ENCODE measurements at regions not wholly inside any gene's neighbourhood (a gene's known extent, or its start where the extent isn't known, plus 50 kb on each side); places are given as distances from the start of the nearest gene placed in this dataset.

DNA sequence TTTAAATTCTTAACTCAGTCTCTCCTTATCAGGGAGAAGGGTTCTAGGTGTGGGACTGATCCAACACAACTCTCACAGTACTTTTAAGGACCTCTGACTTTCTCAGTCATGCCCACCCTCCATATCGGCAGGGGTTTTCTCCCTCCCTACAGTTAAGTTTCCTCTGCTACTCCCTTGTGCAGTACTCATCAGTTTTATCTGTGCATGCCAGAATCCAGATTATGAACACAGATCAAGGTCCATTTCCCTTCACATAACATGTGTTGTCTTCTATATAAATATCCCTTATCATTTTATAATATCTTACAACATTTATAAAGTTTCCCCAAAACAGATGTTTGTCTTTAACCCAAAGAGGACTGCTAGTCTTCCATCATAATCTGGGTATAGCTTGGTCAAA lies 986.5 kb upstream of the ARRDC3 start:
- in situ Hi-C loops (cut with HindIII; ENCODE audit: low pct_unique_long_range_greater_than_20kb, low sequenced_read_pairs) (no loop called here), intact Hi-C loops (cut with micrococcal nuclease; ENCODE audit: unreplicated experiment) (no loop called here)
- DNase-seq (ENCODE audit: low read depth, low spot score) (no peak), ATAC-seq (no peak)
- no TSS peak for BruUV-seq (replicated peaks)
- H3K4me3 ChIP-seq (ENCODE audit: low read depth in 2 of 2, low read length in 2 of 2), result no peak overlapping the region
- H3K27me3 ChIP-seq (ENCODE audit: control insufficient read depth, insufficient read depth, low read length), result no peaks in the 10 kb centered on the region
- no peaks in the 10 kb centered on the region for H3K36me3 ChIP-seq (ENCODE audit: control insufficient read depth, insufficient read depth, low read length)
- POLR2A ChIA-PET, result no interaction called here
- peak overlapping the region; percentile 39; the same call in 1 of the 2 replicates for H3K27ac ChIP-seq (ENCODE audit: low read length)
- no peaks in the 10 kb centered on the region for H3K4me1 ChIP-seq (ENCODE audit: control insufficient read depth, insufficient read depth, low read length)
- CTCF ChIA-PET, result no interaction called here
- H3K9me3 ChIP-seq (ENCODE audit: control insufficient read depth, insufficient read depth, low read depth, low read length), result peaks cover 13% of the 10 kb centered on the region; the same call in 1 of the 2 replicates
- TF ChIP-seq, protein P1, sequence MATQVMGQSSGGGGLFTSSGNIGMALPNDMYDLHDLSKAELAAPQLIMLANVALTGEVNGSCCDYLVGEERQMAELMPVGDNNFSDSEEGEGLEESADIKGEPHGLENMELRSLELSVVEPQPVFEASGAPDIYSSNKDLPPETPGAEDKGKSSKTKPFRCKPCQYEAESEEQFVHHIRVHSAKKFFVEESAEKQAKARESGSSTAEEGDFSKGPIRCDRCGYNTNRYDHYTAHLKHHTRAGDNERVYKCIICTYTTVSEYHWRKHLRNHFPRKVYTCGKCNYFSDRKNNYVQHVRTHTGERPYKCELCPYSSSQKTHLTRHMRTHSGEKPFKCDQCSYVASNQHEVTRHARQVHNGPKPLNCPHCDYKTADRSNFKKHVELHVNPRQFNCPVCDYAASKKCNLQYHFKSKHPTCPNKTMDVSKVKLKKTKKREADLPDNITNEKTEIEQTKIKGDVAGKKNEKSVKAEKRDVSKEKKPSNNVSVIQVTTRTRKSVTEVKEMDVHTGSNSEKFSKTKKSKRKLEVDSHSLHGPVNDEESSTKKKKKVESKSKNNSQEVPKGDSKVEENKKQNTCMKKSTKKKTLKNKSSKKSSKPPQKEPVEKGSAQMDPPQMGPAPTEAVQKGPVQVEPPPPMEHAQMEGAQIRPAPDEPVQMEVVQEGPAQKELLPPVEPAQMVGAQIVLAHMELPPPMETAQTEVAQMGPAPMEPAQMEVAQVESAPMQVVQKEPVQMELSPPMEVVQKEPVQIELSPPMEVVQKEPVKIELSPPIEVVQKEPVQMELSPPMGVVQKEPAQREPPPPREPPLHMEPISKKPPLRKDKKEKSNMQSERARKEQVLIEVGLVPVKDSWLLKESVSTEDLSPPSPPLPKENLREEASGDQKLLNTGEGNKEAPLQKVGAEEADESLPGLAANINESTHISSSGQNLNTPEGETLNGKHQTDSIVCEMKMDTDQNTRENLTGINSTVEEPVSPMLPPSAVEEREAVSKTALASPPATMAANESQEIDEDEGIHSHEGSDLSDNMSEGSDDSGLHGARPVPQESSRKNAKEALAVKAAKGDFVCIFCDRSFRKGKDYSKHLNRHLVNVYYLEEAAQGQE (IDR thresholded peaks at IDR 0.05; ENCODE audit: insufficient read depth in 1 of 2, low read depth in 2 of 2, low read length in 1 of 2), result no peak
- TF ChIP-seq, protein P2, sequence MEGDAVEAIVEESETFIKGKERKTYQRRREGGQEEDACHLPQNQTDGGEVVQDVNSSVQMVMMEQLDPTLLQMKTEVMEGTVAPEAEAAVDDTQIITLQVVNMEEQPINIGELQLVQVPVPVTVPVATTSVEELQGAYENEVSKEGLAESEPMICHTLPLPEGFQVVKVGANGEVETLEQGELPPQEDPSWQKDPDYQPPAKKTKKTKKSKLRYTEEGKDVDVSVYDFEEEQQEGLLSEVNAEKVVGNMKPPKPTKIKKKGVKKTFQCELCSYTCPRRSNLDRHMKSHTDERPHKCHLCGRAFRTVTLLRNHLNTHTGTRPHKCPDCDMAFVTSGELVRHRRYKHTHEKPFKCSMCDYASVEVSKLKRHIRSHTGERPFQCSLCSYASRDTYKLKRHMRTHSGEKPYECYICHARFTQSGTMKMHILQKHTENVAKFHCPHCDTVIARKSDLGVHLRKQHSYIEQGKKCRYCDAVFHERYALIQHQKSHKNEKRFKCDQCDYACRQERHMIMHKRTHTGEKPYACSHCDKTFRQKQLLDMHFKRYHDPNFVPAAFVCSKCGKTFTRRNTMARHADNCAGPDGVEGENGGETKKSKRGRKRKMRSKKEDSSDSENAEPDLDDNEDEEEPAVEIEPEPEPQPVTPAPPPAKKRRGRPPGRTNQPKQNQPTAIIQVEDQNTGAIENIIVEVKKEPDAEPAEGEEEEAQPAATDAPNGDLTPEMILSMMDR (IDR thresholded peaks at IDR 0.05), result no peak
- TF ChIP-seq SIN3A (IDR thresholded peaks at IDR 0.05; ENCODE audit: borderline replicate concordance, insufficient read depth, low read depth, low read length), result no peak
- no peak for TF ChIP-seq POLR2AphosphoS5 (IDR thresholded peaks at IDR 0.05; ENCODE audit: low read depth, low read length)
- no peak for TF ChIP-seq TCF7L2 (IDR thresholded peaks at IDR 0.05; ENCODE audit: low read depth, low read length)

DNA sequence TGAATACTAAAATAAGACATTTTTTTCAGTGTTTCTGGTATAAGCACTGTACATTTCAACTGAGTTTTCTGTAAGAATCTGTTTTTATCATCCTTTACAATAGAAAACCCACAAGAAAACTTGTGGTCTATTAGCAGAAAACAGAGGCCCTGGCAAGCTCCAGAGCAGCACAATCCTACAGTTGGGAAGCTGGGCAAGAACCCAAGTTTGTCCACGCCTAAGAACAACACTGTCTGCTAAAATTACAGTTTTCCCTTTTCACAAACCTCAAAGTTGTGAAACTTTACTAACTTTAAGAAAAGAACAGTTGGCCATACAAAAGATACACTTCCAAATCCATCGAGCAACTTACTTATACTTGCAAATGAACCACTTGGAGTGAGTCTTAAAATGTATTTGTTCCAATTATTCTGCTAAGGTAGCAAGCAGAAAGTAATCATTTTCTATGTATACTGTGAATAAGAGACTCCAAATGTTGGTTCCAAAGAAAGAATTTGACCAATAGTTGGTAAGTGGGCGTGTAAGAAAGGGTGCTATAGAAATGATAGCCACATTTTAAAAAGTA lies 982.0 kb upstream of the ARRDC3 start:
- intact Hi-C loops (cut with micrococcal nuclease; ENCODE audit: unreplicated experiment), result no loop called here
- Histone ChIP-seq H3K27ac (ENCODE audit: low read length) (no peak overlapping the region), H3K4me3 (ENCODE audit: low read depth in 2 of 2, low read length in 2 of 2) (no peak overlapping the region), H3K4me1 (ENCODE audit: control insufficient read depth, insufficient read depth, low read length) (no peaks in the 10 kb centered on the region), H3K9me3 (ENCODE audit: control insufficient read depth, insufficient read depth, low read depth, low read length) (peaks cover 14% of the 10 kb centered on the region; the same call in 1 of the 2 replicates), H3K27me3 (ENCODE audit: control insufficient read depth, insufficient read depth, low read length) (no peaks in the 10 kb centered on the region), H3K36me3 (ENCODE audit: control insufficient read depth, insufficient read depth, low read length) (no peaks in the 10 kb centered on the region)
- in situ Hi-C loops (cut with HindIII; ENCODE audit: low pct_unique_long_range_greater_than_20kb, low sequenced_read_pairs), result no loop called here
- POLR2A ChIA-PET, result no interaction called here
- TF ChIP-seq, protein P1 (IDR thresholded peaks at IDR 0.05; ENCODE audit: insufficient read depth in 1 of 2, low read depth in 2 of 2, low read length in 1 of 2), result no peak
- TF ChIP-seq TCF7L2 (IDR thresholded peaks at IDR 0.05; ENCODE audit: low read depth, low read length) (no peak), SIN3A (IDR thresholded peaks at IDR 0.05; ENCODE audit: borderline replicate concordance, insufficient read depth, low read depth, low read length) (no peak), POLR2AphosphoS5 (IDR thresholded peaks at IDR 0.05; ENCODE audit: low read depth, low read length) (no peak)
- TF ChIP-seq, protein P2 (IDR thresholded peaks at IDR 0.05), result no peak
- DNase-seq (ENCODE audit: low read depth, low spot score) (no peak), ATAC-seq (no peak)
- BruUV-seq (replicated peaks), result no TSS peak
- CTCF ChIA-PET, result interaction anchor here (0.6 kb wide), 1 partner anchor 909 kb away, joined by 5 read pairs; no protein-coding TSS in a partner anchor
